PC-9 (cell line): ENCODE measurements at regions not wholly inside any gene's neighbourhood (a gene's known extent, or its start where the extent isn't known, plus 50 kb on each side); places are given as distances from the start of the nearest gene placed in this dataset.

ENCODE experiments used
- BruUV-seq: library from RNA; stranded (reverse); fragments of 400-500 nt; replicated peaks from 2 replicates; lab custom pipeline; 2021; lab: Mats Ljungman, UMichigan
- CTCF ChIA-PET: fragments of 300-600 bp; sonication (Branson Sonifier 250); formaldehyde crosslinking; loops from one replicate; lab custom pipeline; 2022; ENCODE audit warnings: antibody characterized with exemption; lab: Charles Lee
- POLR2A ChIA-PET: fragments of 300-600 bp; sonication (Branson Sonifier 250); formaldehyde crosslinking; loops from one replicate; lab custom pipeline; 2022; ENCODE audit warnings: antibody characterized with exemption; ENCODE audit not compliant: unreplicated experiment; lab: Charles Lee
- DNase-seq, 2 experiments: peaks; one replicate each; pipeline versions ENCODE4 v3.0.0 to v3.0.0-alpha.2; 2015 to 2022; ENCODE audit warnings: mixed read lengths in 1 of 2
- H2AFZ ChIP-seq: fragments of 200-600 bp; sonication (generic); 2 replicates; pipeline ENCODE4 v1.8.1; 2017; ENCODE audit warnings: antibody characterized with exemption
- H3F3A ChIP-seq: fragments of 200-600 bp; sonication (generic); 2 replicates; pipeline ENCODE4 v1.8.1; 2017; ENCODE audit warnings: antibody characterized with exemption, mild to moderate bottlenecking, low read depth; ENCODE audit not compliant: insufficient read depth
- H3K27ac ChIP-seq: fragments of 200-600 bp; sonication (generic); 2 replicates; pipeline ENCODE4 v1.6.1; 2016; ENCODE audit warnings: mixed run types
- H3K27me3 ChIP-seq: fragments of 200-600 bp; sonication (generic); 2 replicates; pipeline ENCODE4 v1.6.1; 2016; ENCODE audit warnings: low read depth, mixed run types; ENCODE audit not compliant: insufficient read depth
- H3K36me3 ChIP-seq: fragments of 200-600 bp; sonication (generic); 2 replicates; pipeline ENCODE4 v1.6.1; 2016; ENCODE audit warnings: low read depth, mixed run types
- H3K4me1 ChIP-seq: fragments of 200-600 bp; sonication (generic); replicated peaks from 2 replicates; pipeline ENCODE4 v1.6.1; 2016; ENCODE audit warnings: mixed run types; ENCODE audit not compliant: insufficient read depth
- H3K4me2 ChIP-seq: fragments of 200-600 bp; sonication (generic); 2 replicates; pipeline ENCODE4 v1.6.1; 2017; ENCODE audit warnings: mixed run types
- H3K4me3 ChIP-seq: fragments of 200-600 bp; sonication (generic); 2 replicates; pipeline ENCODE4 v1.6.1; 2016; ENCODE audit warnings: mixed run types
- H3K79me2 ChIP-seq: fragments of 200-600 bp; sonication (generic); 2 replicates; pipeline ENCODE4 v1.6.1; 2017; ENCODE audit warnings: low read depth, mixed run types
- H3K9me2 ChIP-seq: fragments of 200-600 bp; sonication (generic); 2 replicates; pipeline ENCODE4 v1.8.1; 2017; ENCODE audit warnings: mild to moderate bottlenecking; ENCODE audit not compliant: insufficient read depth
- H3K9me3 ChIP-seq: fragments of 200-600 bp; sonication (generic); 2 replicates; pipeline ENCODE4 v1.8.1; 2016; ENCODE audit warnings: low read depth; ENCODE audit not compliant: insufficient read depth
- H4K20me1 ChIP-seq: fragments of 200-600 bp; sonication (generic); 2 replicates; pipeline ENCODE4 v1.8.1; 2017; ENCODE audit not compliant: insufficient read depth
- CTCF ChIP-seq: fragments of 200-600 bp; sonication (generic); conservative IDR thresholded peaks from 2 replicates; pipeline ENCODE4 v1.6.1; 2017; ENCODE audit warnings: mixed run types, antibody characterized with exemption, mild to moderate bottlenecking, moderate library complexity
- EZH2 ChIP-seq: fragments of 200-600 bp; sonication (generic); IDR thresholded peaks from 2 replicates; pipeline ENCODE4 v1.8.0; 2017; ENCODE audit warnings: antibody characterized with exemption, low read depth
- intact Hi-C: fragments of 100-400 bp; cut with micrococcal nuclease; formaldehyde crosslinking; loops from one replicate; pipeline ENCODE4 v1.10.0; 2022; ENCODE audit not compliant: unreplicated experiment

- intact Hi-C loops = loop anchor here (2.0 kb wide), 1 partner anchor 28 kb away; no protein-coding TSS in a partner anchor
- BruUV-seq = no TSS peak
- Histone ChIP-seq H3K4me3 (no peak overlapping the region), H3K9me2 (no peaks in the 10 kb centered on the region), H3F3A (peaks cover 32% of the 10 kb centered on the region), H4K20me1 (no peaks in the 10 kb centered on the region), H3K79me2 (no peaks in the 10 kb centered on the region), H2AFZ (no peak overlapping the region), H3K4me2 (peak overlapping the region; percentile 55), H3K27ac (peak overlapping the region; percentile 78; the same call in 1 of the 2 replicates), H3K27me3 (no peaks in the 10 kb centered on the region), H3K4me1 (peaks cover 46% of the 10 kb centered on the region), H3K9me3 (no peaks in the 10 kb centered on the region; the same call in 1 of the 2 replicates), H3K36me3 (no peaks in the 10 kb centered on the region)
- ChIA-PET POLR2A (interaction anchor here (0.5 kb wide), 1 partner anchor 475 kb away, joined by 4 read pairs; no protein-coding TSS in a partner anchor), CTCF (interaction anchor here (0.6 kb wide), 1 partner anchor 42 kb away, joined by 5 read pairs; no protein-coding TSS in a partner anchor)
- peak; percentile 58 to 70 for DNase-seq
- TF ChIP-seq EZH2 (no peak), CTCF (no peak)
Measured at GRCh38 chr11:112320668-112321067, 60.0 kb upstream of the PLET1 start.

GRCh38 chr11:112321501-112322172 lies 61.0 kb upstream of the PLET1 start:
- Histone ChIP-seq H4K20me1 (no peaks in the 10 kb centered on the region), H3K4me3 (no peak overlapping the region)
- no TSS peak for BruUV-seq

More at GRCh38 chr11:112321501-112322172, 61.0 kb upstream of the PLET1 start:
- Histone ChIP-seq H3K27me3 (no peaks in the 10 kb centered on the region), H3K9me2 (no peaks in the 10 kb centered on the region), H2AFZ (no peak overlapping the region), H3K36me3 (no peaks in the 10 kb centered on the region), H3K4me2 (peak overlapping the region; percentile 55), H3K4me1 (peaks cover 46% of the 10 kb centered on the region), H3F3A (peaks cover 32% of the 10 kb centered on the region), H3K27ac (peak overlapping the region; percentile 78), H3K79me2 (no peaks in the 10 kb centered on the region), H3K9me3 (no peaks in the 10 kb centered on the region; the same call in 1 of the 2 replicates)
- POLR2A ChIA-PET = interaction anchor here (0.7 kb wide), 1 partner anchor 309 kb away, joined by 5 read pairs; no protein-coding TSS in a partner anchor
- CTCF ChIA-PET = no interaction called here
- intact Hi-C loops = loop anchor here (2.0 kb wide), 1 partner anchor 29 kb away; no protein-coding TSS in a partner anchor
- DNase-seq = peak; percentile 80 to 98
- no peak for TF ChIP-seq EZH2
- no peak for TF ChIP-seq CTCF
